ENCODE measurements at regions not wholly inside any gene's neighbourhood (a gene's known extent, or its start where the extent isn't known, plus 50 kb on each side); places are given as distances from the start of the nearest gene placed in this dataset.

DNA sequence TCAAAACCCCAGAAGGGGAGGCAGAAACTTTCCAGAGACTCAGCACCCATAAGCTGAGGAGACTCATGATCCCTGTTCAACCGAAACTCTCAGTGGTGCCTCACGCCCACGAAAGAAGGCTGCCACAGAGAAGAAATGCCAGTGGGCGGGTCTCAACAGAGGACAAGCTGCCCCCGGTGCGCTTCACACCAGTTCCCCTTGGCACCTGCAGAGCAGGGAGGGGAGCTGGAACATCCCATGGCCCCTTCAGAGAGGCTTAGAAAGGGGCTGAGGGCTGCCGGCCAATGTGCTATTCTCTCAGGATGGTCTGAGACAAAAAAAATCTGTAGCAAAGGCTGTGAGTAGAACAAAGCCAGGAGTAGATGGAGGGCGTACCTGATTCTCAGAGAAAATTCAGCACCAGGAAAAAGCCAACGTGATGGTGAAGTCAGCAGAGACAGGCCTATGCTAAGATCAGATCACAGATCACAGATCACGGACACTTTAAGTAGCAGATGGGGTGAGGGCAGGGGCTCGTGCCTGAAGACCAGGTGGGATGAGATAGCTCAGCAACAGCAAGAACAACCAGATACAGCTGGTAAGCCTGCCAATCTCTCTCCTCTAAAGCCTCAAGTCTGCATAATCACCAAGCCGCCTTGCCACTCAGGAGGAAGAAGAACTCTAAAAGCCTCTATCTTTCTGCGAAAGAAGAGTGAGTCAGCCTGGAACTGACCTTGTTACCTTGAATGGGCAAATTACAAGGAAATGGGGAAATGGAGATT lies 206.4 kb upstream of the GRIP1 start (continued):
- TF ChIP-seq, protein P1, sequence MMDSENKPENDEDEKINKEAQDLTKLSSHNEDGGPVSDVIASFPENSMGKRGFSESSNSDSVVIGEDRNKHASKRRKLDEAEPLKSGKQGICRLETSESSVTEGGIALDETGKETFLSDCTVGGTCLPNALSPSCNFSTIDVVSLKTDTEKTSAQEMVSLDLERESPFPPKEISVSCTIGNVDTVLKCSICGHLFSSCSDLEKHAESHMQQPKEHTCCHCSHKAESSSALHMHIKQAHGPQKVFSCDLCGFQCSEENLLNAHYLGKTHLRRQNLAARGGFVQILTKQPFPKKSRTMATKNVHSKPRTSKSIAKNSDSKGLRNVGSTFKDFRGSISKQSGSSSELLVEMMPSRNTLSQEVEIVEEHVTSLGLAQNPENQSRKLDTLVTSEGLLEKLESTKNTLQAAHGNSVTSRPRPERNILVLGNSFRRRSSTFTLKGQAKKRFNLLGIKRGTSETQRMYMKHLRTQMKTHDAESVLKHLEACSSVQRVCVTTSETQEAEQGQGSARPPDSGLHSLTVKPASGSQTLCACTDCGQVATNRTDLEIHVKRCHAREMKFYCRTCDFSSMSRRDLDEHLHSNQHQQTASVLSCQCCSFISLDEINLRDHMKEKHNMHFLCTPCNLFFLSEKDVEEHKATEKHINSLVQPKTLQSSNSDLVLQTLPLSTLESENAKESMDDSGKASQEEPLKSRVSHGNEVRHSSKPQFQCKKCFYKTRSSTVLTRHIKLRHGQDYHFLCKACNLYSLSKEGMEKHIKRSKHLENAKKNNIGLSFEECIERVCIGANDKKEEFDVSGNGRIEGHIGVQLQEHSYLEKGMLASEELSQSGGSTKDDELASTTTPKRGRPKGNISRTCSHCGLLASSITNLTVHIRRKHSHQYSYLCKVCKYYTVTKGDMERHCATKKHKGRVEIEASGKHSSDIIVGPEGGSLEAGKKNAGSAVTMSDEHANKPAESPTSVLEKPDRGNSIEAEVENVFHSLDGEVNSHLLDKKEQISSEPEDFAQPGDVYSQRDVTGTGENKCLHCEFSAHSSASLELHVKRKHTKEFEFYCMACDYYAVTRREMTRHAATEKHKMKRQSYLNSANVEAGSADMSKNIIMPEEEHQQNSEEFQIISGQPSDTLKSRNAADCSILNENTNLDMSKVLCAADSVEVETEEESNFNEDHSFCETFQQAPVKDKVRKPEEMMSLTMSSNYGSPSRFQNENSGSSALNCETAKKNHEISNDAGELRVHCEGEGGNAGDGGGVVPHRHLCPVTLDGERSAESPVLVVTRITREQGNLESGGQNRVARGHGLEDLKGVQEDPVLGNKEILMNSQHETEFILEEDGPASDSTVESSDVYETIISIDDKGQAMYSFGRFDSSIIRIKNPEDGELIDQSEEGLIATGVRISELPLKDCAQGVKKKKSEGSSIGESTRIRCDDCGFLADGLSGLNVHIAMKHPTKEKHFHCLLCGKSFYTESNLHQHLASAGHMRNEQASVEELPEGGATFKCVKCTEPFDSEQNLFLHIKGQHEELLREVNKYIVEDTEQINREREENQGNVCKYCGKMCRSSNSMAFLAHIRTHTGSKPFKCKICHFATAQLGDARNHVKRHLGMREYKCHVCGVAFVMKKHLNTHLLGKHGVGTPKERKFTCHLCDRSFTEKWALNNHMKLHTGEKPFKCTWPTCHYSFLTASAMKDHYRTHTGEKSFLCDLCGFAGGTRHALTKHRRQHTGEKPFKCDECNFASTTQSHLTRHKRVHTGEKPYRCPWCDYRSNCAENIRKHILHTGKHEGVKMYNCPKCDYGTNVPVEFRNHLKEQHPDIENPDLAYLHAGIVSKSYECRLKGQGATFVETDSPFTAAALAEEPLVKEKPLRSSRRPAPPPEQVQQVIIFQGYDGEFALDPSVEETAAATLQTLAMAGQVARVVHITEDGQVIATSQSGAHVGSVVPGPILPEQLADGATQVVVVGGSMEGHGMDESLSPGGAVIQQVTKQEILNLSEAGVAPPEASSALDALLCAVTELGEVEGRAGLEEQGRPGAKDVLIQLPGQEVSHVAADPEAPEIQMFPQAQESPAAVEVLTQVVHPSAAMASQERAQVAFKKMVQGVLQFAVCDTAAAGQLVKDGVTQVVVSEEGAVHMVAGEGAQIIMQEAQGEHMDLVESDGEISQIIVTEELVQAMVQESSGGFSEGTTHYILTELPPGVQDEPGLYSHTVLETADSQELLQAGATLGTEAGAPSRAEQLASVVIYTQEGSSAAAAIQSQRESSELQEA (CRISPR knock-in tag; IDR thresholded peaks at IDR 0.05; ENCODE audit: not compliant biosample characterization) = no peak
- TF ChIP-seq MIXL1 (CRISPR knock-in tag; IDR thresholded peaks at IDR 0.05) (no peak), ZBTB4 (CRISPR knock-in tag; IDR thresholded peaks at IDR 0.05; ENCODE audit: borderline replicate concordance) (no peak), ZNF431 (CRISPR knock-in tag; IDR thresholded peaks at IDR 0.05; ENCODE audit: borderline replicate concordance, low read depth) (no peak), NKX3-1 (CRISPR knock-in tag; IDR thresholded peaks at IDR 0.05) (no peak), GZF1 (CRISPR knock-in tag; IDR thresholded peaks at IDR 0.05) (no peak), ZBTB21 (CRISPR knock-in tag; IDR thresholded peaks at IDR 0.05) (no peak), ZZZ3 (CRISPR knock-in tag; IDR thresholded peaks at IDR 0.05; ENCODE audit: borderline replicate concordance) (no peak), CREB3 (CRISPR knock-in tag; IDR thresholded peaks at IDR 0.05) (no peak)
- TF ChIP-seq, protein P2, sequence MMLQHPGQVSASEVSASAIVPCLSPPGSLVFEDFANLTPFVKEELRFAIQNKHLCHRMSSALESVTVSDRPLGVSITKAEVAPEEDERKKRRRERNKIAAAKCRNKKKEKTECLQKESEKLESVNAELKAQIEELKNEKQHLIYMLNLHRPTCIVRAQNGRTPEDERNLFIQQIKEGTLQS (CRISPR knock-in tag; IDR thresholded peaks at IDR 0.05) = no peak
- TF ChIP-seq, protein P3, sequence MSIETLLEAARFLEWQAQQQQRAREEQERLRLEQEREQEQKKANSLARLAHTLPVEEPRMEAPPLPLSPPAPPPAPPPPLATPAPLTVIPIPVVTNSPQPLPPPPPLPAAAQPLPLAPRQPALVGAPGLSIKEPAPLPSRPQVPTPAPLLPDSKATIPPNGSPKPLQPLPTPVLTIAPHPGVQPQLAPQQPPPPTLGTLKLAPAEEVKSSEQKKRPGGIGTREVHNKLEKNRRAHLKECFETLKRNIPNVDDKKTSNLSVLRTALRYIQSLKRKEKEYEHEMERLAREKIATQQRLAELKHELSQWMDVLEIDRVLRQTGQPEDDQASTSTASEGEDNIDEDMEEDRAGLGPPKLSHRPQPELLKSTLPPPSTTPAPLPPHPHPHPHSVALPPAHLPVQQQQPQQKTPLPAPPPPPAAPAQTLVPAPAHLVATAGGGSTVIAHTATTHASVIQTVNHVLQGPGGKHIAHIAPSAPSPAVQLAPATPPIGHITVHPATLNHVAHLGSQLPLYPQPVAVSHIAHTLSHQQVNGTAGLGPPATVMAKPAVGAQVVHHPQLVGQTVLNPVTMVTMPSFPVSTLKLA (IDR thresholded peaks at IDR 0.05) = no peak

Data from HepG2 (cell line).